Transverse colon (tissue), 4 donors: ENCODE measurements at regions not wholly inside any gene's neighbourhood (a gene's known extent, or its start where the extent isn't known, plus 50 kb on each side); places are given as distances from the start of the nearest gene placed in this dataset.

Experiments
- POLR2AphosphoS5 ChIP-seq, 3 donors: sonication (generic); formaldehyde crosslinking; IDR thresholded peaks; one replicate each; pipeline ENCODE4 v1.6.1; 2016; ENCODE audit warnings: antibody characterized with exemption in 3 of 3
- TF ChIP-seq, protein P1 (sequence below), 5 experiments: fragments of 200-600 bp in 3 of 5; fragments of 450-650 bp in 2 of 5; sonication (generic) in 3 of 5; IDR thresholded peaks; 1 replicate in 2 of 5; 2 replicates in 3 of 5; pipeline ENCODE4 v1.5.1; 2016 to 2017; ENCODE audit warnings: antibody characterized with exemption in 5 of 5, inconsistent platforms in 3 of 5, mild to moderate bottlenecking in 2 of 5, moderate library complexity in 1 of 5

- TF ChIP-seq, protein P1, sequence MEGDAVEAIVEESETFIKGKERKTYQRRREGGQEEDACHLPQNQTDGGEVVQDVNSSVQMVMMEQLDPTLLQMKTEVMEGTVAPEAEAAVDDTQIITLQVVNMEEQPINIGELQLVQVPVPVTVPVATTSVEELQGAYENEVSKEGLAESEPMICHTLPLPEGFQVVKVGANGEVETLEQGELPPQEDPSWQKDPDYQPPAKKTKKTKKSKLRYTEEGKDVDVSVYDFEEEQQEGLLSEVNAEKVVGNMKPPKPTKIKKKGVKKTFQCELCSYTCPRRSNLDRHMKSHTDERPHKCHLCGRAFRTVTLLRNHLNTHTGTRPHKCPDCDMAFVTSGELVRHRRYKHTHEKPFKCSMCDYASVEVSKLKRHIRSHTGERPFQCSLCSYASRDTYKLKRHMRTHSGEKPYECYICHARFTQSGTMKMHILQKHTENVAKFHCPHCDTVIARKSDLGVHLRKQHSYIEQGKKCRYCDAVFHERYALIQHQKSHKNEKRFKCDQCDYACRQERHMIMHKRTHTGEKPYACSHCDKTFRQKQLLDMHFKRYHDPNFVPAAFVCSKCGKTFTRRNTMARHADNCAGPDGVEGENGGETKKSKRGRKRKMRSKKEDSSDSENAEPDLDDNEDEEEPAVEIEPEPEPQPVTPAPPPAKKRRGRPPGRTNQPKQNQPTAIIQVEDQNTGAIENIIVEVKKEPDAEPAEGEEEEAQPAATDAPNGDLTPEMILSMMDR (IDR thresholded peaks at IDR 0.05): no peak
- TF ChIP-seq POLR2AphosphoS5 (IDR thresholded peaks at IDR 0.05): no peak
Observed at GRCh38 chr9:119043996-119044395, 325.2 kb downstream of the BRINP1 start.
